ENCODE measurements at regions not wholly inside any gene's neighbourhood (a gene's known extent, or its start where the extent isn't known, plus 50 kb on each side); places are given as distances from the start of the nearest gene placed in this dataset.

DNA sequence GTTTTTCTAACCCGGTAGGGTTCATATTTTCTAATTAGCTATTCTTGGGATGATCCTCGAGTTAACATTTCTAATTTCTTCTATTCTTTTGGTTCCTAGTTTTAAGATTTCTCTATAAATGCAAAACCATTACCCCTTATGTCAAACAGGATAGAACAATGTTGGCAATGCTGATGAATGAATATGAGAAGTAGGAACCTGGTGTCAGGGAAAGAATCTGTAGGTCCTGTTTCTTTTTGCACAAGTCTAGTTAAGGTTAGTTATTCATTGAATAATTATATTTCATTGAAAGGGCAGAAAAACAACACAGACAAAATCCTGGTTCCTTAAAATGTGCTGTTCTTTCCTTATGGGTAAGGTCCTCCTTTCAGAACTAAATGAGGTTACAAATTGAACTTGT, 766.4 kb upstream of the FAM98A start:
- peaks cover 19% of the 10 kb centered on the region; the same call in 1 of the 2 replicates for H3K27me3 ChIP-seq (ENCODE audit: insufficient read depth, low read depth)
- no peaks in the 10 kb centered on the region for H3K36me3 ChIP-seq (ENCODE audit: low read depth)
- TF ChIP-seq, protein P1, sequence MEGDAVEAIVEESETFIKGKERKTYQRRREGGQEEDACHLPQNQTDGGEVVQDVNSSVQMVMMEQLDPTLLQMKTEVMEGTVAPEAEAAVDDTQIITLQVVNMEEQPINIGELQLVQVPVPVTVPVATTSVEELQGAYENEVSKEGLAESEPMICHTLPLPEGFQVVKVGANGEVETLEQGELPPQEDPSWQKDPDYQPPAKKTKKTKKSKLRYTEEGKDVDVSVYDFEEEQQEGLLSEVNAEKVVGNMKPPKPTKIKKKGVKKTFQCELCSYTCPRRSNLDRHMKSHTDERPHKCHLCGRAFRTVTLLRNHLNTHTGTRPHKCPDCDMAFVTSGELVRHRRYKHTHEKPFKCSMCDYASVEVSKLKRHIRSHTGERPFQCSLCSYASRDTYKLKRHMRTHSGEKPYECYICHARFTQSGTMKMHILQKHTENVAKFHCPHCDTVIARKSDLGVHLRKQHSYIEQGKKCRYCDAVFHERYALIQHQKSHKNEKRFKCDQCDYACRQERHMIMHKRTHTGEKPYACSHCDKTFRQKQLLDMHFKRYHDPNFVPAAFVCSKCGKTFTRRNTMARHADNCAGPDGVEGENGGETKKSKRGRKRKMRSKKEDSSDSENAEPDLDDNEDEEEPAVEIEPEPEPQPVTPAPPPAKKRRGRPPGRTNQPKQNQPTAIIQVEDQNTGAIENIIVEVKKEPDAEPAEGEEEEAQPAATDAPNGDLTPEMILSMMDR (conservative IDR thresholded peaks at IDR 0.05), result no peak
- no peak for TF ChIP-seq EZH2 (IDR thresholded peaks at IDR 0.05; ENCODE audit: low read depth)
- H3K27ac ChIP-seq, result no peak overlapping the region
- no peaks in the 10 kb centered on the region; the same call in 1 of the 2 replicates for H4K20me1 ChIP-seq (ENCODE audit: insufficient read depth)
- CTCF ChIA-PET, result no interaction called here
- H3K9me2 ChIP-seq (ENCODE audit: insufficient read depth), result no peaks in the 10 kb centered on the region
- DNase-seq, result no peak
- no peaks in the 10 kb centered on the region for H3K79me2 ChIP-seq (ENCODE audit: low read depth)
- no TSS peak for BruUV-seq (replicated peaks)
- H3K4me1 ChIP-seq (replicated peaks; ENCODE audit: insufficient read depth), result no peaks in the 10 kb centered on the region
- POLR2A ChIA-PET (ENCODE audit: unreplicated experiment), result no interaction called here
- no peak overlapping the region for H2AFZ ChIP-seq
- no peak overlapping the region for H3K4me3 ChIP-seq
- no peaks in the 10 kb centered on the region for H3F3A ChIP-seq (ENCODE audit: insufficient read depth, low read depth)
- no peak overlapping the region for H3K4me2 ChIP-seq
- intact Hi-C loops (cut with micrococcal nuclease; ENCODE audit: unreplicated experiment), result no loop called here
- H3K9me3 ChIP-seq (ENCODE audit: insufficient read depth, low read depth), result no peaks in the 10 kb centered on the region

DNA sequence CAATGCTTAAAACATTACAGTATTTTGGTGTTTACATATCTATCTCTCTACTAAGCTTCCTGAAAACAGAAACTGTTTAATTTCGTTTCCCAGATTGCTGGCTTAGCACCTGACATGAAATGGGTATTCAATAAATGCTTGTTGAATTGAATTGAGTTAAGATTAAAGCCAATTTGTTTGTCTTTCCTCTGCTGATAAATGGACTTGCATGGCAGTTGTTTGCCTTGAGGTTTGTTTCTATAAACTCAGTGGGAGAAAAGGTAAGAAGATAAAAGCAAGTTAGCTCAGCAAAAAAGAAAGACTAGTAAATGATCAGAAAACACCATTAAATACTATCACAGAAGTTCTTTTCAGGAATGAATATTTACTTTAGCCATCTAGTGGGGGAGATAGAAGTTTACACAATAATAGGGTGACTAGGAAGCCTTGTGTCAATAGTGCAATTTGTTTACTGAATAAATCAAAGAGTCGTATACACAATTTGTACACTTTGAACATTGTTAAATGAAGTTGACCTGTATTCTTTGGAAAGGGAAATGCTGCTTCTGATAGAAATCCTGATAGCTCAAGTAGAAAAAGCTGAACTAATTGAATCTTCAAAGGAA, 754.5 kb upstream of the FAM98A start:
- H3K9me2 ChIP-seq (ENCODE audit: insufficient read depth), result no peaks in the 10 kb centered on the region
- H3K36me3 ChIP-seq (ENCODE audit: low read depth), result no peaks in the 10 kb centered on the region
- no peak overlapping the region for H2AFZ ChIP-seq
- ChIA-PET CTCF (no interaction called here), POLR2A (ENCODE audit: unreplicated experiment) (no interaction called here)
- no peaks in the 10 kb centered on the region for H3F3A ChIP-seq (ENCODE audit: insufficient read depth, low read depth)
- no peaks in the 10 kb centered on the region for H4K20me1 ChIP-seq (ENCODE audit: insufficient read depth)
- H3K4me3 ChIP-seq, result no peak overlapping the region
- intact Hi-C loops (cut with micrococcal nuclease; ENCODE audit: unreplicated experiment), result no loop called here
- H3K9me3 ChIP-seq (ENCODE audit: insufficient read depth, low read depth), result no peaks in the 10 kb centered on the region
- H3K27me3 ChIP-seq (ENCODE audit: insufficient read depth, low read depth), result no peaks in the 10 kb centered on the region
- H3K4me2 ChIP-seq, result no peak overlapping the region
- TF ChIP-seq, protein P1 (conservative IDR thresholded peaks at IDR 0.05), result no peak
- TF ChIP-seq EZH2 (IDR thresholded peaks at IDR 0.05; ENCODE audit: low read depth), result no peak
- DNase-seq, result no peak
- H3K4me1 ChIP-seq (replicated peaks; ENCODE audit: insufficient read depth), result no peaks in the 10 kb centered on the region
- no TSS peak for BruUV-seq (replicated peaks)
- no peaks in the 10 kb centered on the region for H3K79me2 ChIP-seq (ENCODE audit: low read depth)
- no peak overlapping the region for H3K27ac ChIP-seq

DNA sequence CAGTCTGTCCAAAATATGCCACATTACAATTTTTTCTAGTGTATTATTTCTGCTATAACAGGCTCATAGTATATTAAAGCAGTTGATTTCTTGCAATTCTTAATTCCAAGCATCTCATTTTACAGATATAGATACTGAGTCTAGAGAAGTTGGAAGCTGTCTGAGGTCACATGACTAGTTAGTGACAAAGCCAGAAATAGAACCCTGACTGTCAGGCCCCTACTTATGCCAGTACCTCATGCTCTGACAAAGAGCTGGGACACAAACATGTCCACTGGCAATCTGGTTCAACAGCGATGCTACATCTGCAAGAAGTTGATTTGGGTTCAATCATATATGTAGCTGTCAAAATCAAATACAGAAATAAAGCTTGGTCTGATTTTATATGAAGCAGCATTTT, 750.4 kb upstream of the FAM98A start:
- no peaks in the 10 kb centered on the region for H3K79me2 ChIP-seq (ENCODE audit: low read depth)
- no peaks in the 10 kb centered on the region for H3K9me2 ChIP-seq (ENCODE audit: insufficient read depth)
- no peaks in the 10 kb centered on the region for H4K20me1 ChIP-seq (ENCODE audit: insufficient read depth)
- H2AFZ ChIP-seq, result no peak overlapping the region
- no peak for DNase-seq
- H3K4me3 ChIP-seq, result no peak overlapping the region
- BruUV-seq (replicated peaks), result no TSS peak
- H3K36me3 ChIP-seq (ENCODE audit: low read depth), result no peaks in the 10 kb centered on the region
- intact Hi-C loops (cut with micrococcal nuclease; ENCODE audit: unreplicated experiment), result no loop called here
- no peaks in the 10 kb centered on the region for H3K27me3 ChIP-seq (ENCODE audit: insufficient read depth, low read depth)
- H3K4me1 ChIP-seq (replicated peaks; ENCODE audit: insufficient read depth), result no peaks in the 10 kb centered on the region
- TF ChIP-seq, protein P1 (conservative IDR thresholded peaks at IDR 0.05), result no peak
- ChIA-PET CTCF (no interaction called here), POLR2A (ENCODE audit: unreplicated experiment) (no interaction called here)
- no peak overlapping the region for H3K4me2 ChIP-seq
- no peaks in the 10 kb centered on the region for H3K9me3 ChIP-seq (ENCODE audit: insufficient read depth, low read depth)
- no peak overlapping the region for H3K27ac ChIP-seq
- no peaks in the 10 kb centered on the region for H3F3A ChIP-seq (ENCODE audit: insufficient read depth, low read depth)

Data from PC-9 (cell line).